Neural crest cell (in vitro differentiated cells): ENCODE measurements at regions not wholly inside any gene's neighbourhood (a gene's known extent, or its start where the extent isn't known, plus 50 kb on each side); places are given as distances from the start of the nearest gene placed in this dataset.

Experiments
- DNase-seq: peaks from one replicate; pipeline ENCODE4 v3.0.0; 2021; ENCODE audit warnings: low read depth, mixed read lengths, low spot score
- H3K27ac Mint-ChIP-seq: one replicate; pipeline ENCODE4 v1.8.0; 2021; ENCODE audit warnings: mild to moderate bottlenecking, mixed read lengths; ENCODE audit not compliant: unreplicated experiment
- H3K27me3 Mint-ChIP-seq: 2 replicates; pipeline ENCODE4 v1.8.0; 2021; ENCODE audit warnings: low read depth, mild to moderate bottlenecking, mixed read lengths
- H3K36me3 Mint-ChIP-seq: 2 replicates; pipeline ENCODE4 v1.8.0; 2021; ENCODE audit warnings: low read depth, mild to moderate bottlenecking, mixed read lengths
- H3K4me1 Mint-ChIP-seq: 2 replicates; pipeline ENCODE4 v1.8.0; 2021; ENCODE audit warnings: mixed read lengths
- H3K4me3 Mint-ChIP-seq: one replicate; pipeline ENCODE4 v1.8.0; 2021; ENCODE audit warnings: mild to moderate bottlenecking, mixed read lengths
- H3K9me3 Mint-ChIP-seq: 2 replicates; pipeline ENCODE4 v1.8.0; 2021; ENCODE audit warnings: mixed read lengths
- TF ChIP-seq, protein P1 (sequence below): fragments of 200-600 bp; sonication (generic); conservative IDR thresholded peaks from 2 replicates; pipeline ENCODE4 v1.5.0; 2021; ENCODE audit warnings: antibody characterized with exemption, mild to moderate bottlenecking

GRCh38 chr14:99080306-99080705 lies 191.7 kb downstream of the BCL11B start:
- Mint-ChIP-seq H3K9me3 (peaks cover 16% of the 10 kb centered on the region), H3K27me3 (peaks cover 6% of the 10 kb centered on the region), H3K27ac (no peak overlapping the region), H3K4me1 (peaks cover 4% of the 10 kb centered on the region), H3K36me3 (no peaks in the 10 kb centered on the region), H3K4me3 (no peak overlapping the region)
- no peak for DNase-seq
- TF ChIP-seq, protein P1, sequence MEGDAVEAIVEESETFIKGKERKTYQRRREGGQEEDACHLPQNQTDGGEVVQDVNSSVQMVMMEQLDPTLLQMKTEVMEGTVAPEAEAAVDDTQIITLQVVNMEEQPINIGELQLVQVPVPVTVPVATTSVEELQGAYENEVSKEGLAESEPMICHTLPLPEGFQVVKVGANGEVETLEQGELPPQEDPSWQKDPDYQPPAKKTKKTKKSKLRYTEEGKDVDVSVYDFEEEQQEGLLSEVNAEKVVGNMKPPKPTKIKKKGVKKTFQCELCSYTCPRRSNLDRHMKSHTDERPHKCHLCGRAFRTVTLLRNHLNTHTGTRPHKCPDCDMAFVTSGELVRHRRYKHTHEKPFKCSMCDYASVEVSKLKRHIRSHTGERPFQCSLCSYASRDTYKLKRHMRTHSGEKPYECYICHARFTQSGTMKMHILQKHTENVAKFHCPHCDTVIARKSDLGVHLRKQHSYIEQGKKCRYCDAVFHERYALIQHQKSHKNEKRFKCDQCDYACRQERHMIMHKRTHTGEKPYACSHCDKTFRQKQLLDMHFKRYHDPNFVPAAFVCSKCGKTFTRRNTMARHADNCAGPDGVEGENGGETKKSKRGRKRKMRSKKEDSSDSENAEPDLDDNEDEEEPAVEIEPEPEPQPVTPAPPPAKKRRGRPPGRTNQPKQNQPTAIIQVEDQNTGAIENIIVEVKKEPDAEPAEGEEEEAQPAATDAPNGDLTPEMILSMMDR, result no peak

DNA sequence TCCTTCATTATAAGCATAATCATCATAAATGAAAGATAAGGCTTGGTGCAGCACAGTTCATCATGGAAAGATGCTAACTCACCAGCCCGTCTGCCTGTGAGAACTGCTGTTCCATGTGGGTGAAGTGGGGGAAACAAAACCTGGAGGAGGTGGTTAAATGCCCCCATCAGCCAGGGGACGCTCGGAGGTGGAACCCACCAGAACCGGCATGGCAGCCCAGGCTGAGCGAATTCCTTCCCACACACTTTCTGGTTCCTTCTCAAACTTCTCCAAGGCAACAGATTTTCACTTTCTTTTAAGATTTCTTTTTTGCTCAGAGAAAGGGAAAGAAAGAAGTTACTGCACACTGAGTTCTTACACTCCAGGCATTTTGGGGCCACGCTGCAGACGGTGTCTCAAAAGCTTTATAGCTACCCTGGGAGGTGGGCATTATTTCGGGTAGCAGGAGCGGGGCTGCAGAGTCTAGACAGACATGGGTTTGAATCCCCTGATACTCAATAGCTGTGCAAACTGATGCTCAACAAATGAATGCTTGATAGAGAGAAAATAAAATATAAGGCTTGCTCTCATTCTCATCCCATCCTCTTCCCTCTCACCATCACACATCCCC lies 190.7 kb downstream of the BCL11B start:
- TF ChIP-seq, protein P1, result no peak
- no peak for DNase-seq
- Mint-ChIP-seq H3K27ac (no peak overlapping the region), H3K27me3 (no peaks in the 10 kb centered on the region), H3K4me1 (no peaks in the 10 kb centered on the region), H3K36me3 (no peaks in the 10 kb centered on the region), H3K9me3 (peaks cover 12% of the 10 kb centered on the region), H3K4me3 (no peak overlapping the region)

DNA sequence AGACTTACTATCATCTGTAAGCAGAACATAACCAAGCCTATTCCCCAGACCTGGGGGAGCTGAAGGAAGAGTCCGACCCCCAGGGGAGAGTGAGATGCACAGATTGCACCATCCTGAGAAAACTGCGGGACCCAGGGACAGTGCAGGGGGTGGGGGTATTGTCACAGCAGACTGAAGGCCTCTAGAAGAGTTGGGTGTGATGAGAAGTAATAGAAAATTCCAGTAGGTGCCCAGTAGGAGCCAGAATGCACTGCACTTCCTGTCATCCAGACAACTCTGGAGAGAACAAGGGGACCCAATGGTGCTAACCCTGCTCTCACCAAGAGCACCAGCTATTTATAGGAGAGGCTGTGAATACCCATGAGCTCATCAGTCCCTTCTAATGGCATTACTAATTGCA lies 190.1 kb downstream of the BCL11B start:
- Mint-ChIP-seq H3K4me1 (no peaks in the 10 kb centered on the region), H3K27ac (no peak overlapping the region), H3K9me3 (peaks cover 12% of the 10 kb centered on the region), H3K36me3 (no peaks in the 10 kb centered on the region), H3K4me3 (no peak overlapping the region), H3K27me3 (no peaks in the 10 kb centered on the region)
- TF ChIP-seq, protein P1, result no peak
- DNase-seq, result no peak

GRCh38 chr14:99093532-99094517 lies 178.2 kb downstream of the BCL11B start:
- H3K27ac Mint-ChIP-seq, result peak overlapping the region; percentile 43
- no peaks in the 10 kb centered on the region for H3K36me3 Mint-ChIP-seq
- DNase-seq, result peak; percentile 34
- peaks cover 40% of the 10 kb centered on the region for H3K4me1 Mint-ChIP-seq
- H3K9me3 Mint-ChIP-seq, result no peaks in the 10 kb centered on the region
- TF ChIP-seq, protein P1, result no peak
- no peaks in the 10 kb centered on the region for H3K27me3 Mint-ChIP-seq
- H3K4me3 Mint-ChIP-seq, result no peak overlapping the region

DNA sequence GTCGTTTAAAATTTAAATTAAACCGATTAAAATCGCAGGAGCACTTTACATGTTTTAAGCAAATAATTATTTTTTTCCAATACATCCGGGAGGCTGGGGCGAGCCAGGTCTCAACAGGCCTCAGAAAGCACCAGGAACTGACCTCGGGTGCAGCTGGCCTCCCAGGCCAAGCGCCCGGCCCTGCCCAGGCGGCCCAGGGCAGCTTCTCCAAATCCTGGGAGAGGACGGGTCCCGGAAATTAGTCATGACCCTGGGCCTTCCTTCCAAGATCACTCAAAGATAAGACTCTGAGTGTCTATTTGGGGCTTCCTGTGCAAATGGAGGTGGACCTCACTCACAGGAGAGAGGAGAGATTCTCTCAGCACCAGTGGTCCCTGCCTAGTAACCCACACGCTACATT lies 177.1 kb downstream of the BCL11B start:
- Mint-ChIP-seq H3K36me3 (no peaks in the 10 kb centered on the region), H3K27ac (peak overlapping the region; percentile 76), H3K4me1 (peaks cover 40% of the 10 kb centered on the region), H3K27me3 (no peaks in the 10 kb centered on the region), H3K4me3 (no peak overlapping the region), H3K9me3 (no peaks in the 10 kb centered on the region)
- TF ChIP-seq, protein P1, result no peak
- DNase-seq, result no peak
